ENCODE measurements at regions not wholly inside any gene's neighbourhood (a gene's known extent, or its start where the extent isn't known, plus 50 kb on each side); places are given as distances from the start of the nearest gene placed in this dataset.

GRCh38 chr13:65603160-65603559 is 1627.0 kb downstream of the PCDH9 start:
- H3K14ac ChIP-seq (replicated peaks; ENCODE audit: low read depth, low read length) = no peak overlapping the region
- H3K36me3 ChIP-seq (ENCODE audit: control insufficient read depth, insufficient read depth, low read length) = no peaks in the 10 kb centered on the region
- BruUV-seq (replicated peaks) = no TSS peak
- H4K91ac ChIP-seq (ENCODE audit: insufficient read depth, low read depth, low read length) = no peak overlapping the region
- H3K4ac ChIP-seq (ENCODE audit: low read depth, low read length) = no peak overlapping the region
- H2AK9ac ChIP-seq (replicated peaks; ENCODE audit: low read depth, low read length, poor library complexity) = no peak overlapping the region
- no peak overlapping the region for H2BK15ac ChIP-seq (ENCODE audit: low read depth, low read length)
- H3K27ac ChIP-seq (ENCODE audit: insufficient read depth, low read length) = no peak overlapping the region
- no peaks in the 10 kb centered on the region for H3K9me3 ChIP-seq (ENCODE audit: control insufficient read depth, insufficient read depth, low read length)
- H4K5ac ChIP-seq (ENCODE audit: low read depth, low read length) = no peak overlapping the region
- ChIA-PET POLR2A (ENCODE audit: unreplicated experiment) (no interaction called here), CTCF (no interaction called here)
- DNase-seq (no peak), ATAC-seq (ENCODE audit: low read depth) (no peak)
- no peak overlapping the region for H2BK5ac ChIP-seq (ENCODE audit: low read depth, low read length, poor library complexity, severe bottlenecking)
- H3K18ac ChIP-seq (ENCODE audit: low read depth, low read length) = no peak overlapping the region
- no peak overlapping the region for H3K56ac ChIP-seq (ENCODE audit: extremely low read depth, insufficient read depth, low read length)
- H2BK120ac ChIP-seq (ENCODE audit: low read depth, low read length) = no peak overlapping the region
- H3K4me3 ChIP-seq (ENCODE audit: insufficient read depth, low read depth, low read length) = no peak overlapping the region
- H4K20me1 ChIP-seq (ENCODE audit: insufficient read depth, low read length) = no peaks in the 10 kb centered on the region
- no CpG with 5 or more reads among the region's 3 CpGs for WGBS, 2 experiments (ENCODE audit: extremely low coverage in 2 of 2, insufficient read length in 1 of 2)
- intact Hi-C loops (cut with micrococcal nuclease) = no loop called here
- H4K8ac ChIP-seq (ENCODE audit: low read depth in 2 of 2, low read length in 2 of 2) = no peak overlapping the region
- H3K23ac ChIP-seq (ENCODE audit: low read depth, low read length) = no peak overlapping the region
- no peaks in the 10 kb centered on the region for H3K4me1 ChIP-seq (ENCODE audit: control insufficient read depth, insufficient read depth, low read length)
- H3K79me1 ChIP-seq (ENCODE audit: low read depth in 1 of 2, low read length in 2 of 2) = no peaks in the 10 kb centered on the region
- no peaks in the 10 kb centered on the region for H3K9me1 ChIP-seq (ENCODE audit: insufficient read depth, low read length)
- no peaks in the 10 kb centered on the region for H3K27me3 ChIP-seq (ENCODE audit: control insufficient read depth, insufficient read depth, low read length)
- no peak overlapping the region for H3K9ac ChIP-seq (ENCODE audit: low read depth, low read length)
- TF ChIP-seq MXI1 (IDR thresholded peaks at IDR 0.05; ENCODE audit: borderline replicate concordance, low read depth, low read length) (no peak), SMC3 (IDR thresholded peaks at IDR 0.05; ENCODE audit: low read depth, low read length) (no peak), NFE2L2 (IDR thresholded peaks at IDR 0.05; ENCODE audit: low read depth, low read length) (no peak), RAD21 (IDR thresholded peaks at IDR 0.05; ENCODE audit: low read length) (no peak), CHD1 (IDR thresholded peaks at IDR 0.05; ENCODE audit: low read depth, low read length) (no peak), ELK1 (IDR thresholded peaks at IDR 0.05; ENCODE audit: borderline replicate concordance, low read depth, low read length) (no peak), BHLHE40 (IDR thresholded peaks at IDR 0.05; ENCODE audit: low read depth, low read length) (no peak), POLR2A (IDR thresholded peaks at IDR 0.05; ENCODE audit: low read depth, low read length) (no peak), RCOR1 (IDR thresholded peaks at IDR 0.05; ENCODE audit: insufficient replicate concordance, low read length) (no peak), CEBPB (IDR thresholded peaks at IDR 0.05; ENCODE audit: low read depth, low read length) (no peak), RFX5 (IDR thresholded peaks at IDR 0.05; ENCODE audit: low read depth, low read length) (no peak), MAZ (IDR thresholded peaks at IDR 0.05; ENCODE audit: borderline replicate concordance, low read depth, low read length) (no peak), CTCF (conservative IDR thresholded peaks at IDR 0.05; ENCODE audit: low read depth, low read length) (no peak), MAFK (IDR thresholded peaks at IDR 0.05; ENCODE audit: low read depth, low read length) (no peak), FOS (IDR thresholded peaks at IDR 0.05; ENCODE audit: low read depth, low read length) (no peak), USF2 (IDR thresholded peaks at IDR 0.05; ENCODE audit: low read depth, low read length) (no peak)
- no peak overlapping the region for H3K4me2 ChIP-seq (ENCODE audit: low read depth, low read length)
- dilution Hi-C loops (cut with HindIII; ENCODE audit: low sequenced_read_pairs, unreplicated experiment) = no loop called here
- H2AK5ac ChIP-seq (ENCODE audit: low read depth, low read length) = no peak overlapping the region
- H2AFZ ChIP-seq (replicated peaks; ENCODE audit: low read length, poor library complexity) = no peak overlapping the region
- in situ Hi-C loops (cut with MboI; ENCODE audit: low sequenced_read_pairs) = no loop called here
- H2BK20ac ChIP-seq (ENCODE audit: low read depth, low read length) = no peak overlapping the region
